Activated CD8-positive, alpha-beta memory T cell treated with anti-CD3 and anti-CD28 coated beads for 1 hour (primary cell): ENCODE measurements at regions not wholly inside any gene's neighbourhood (a gene's known extent, or its start where the extent isn't known, plus 50 kb on each side); places are given as distances from the start of the nearest gene placed in this dataset.

Source experiments
- DNase-seq, 2 donors: peaks; one replicate each; pipeline ENCODE4 v3.0.0-alpha.2; 2020; ENCODE audit warnings: low read depth in 1 of 2; ENCODE audit errors: extremely low read depth in 1 of 2

GRCh38 chr12:94059394-94060368 lies 88.7 kb upstream of the PLXNC1 start:
- no peak for DNase-seq

GRCh38 chr12:94062194-94062593 lies 86.2 kb upstream of the PLXNC1 start:
- no peak for DNase-seq

GRCh38 chr12:94062796-94063635 lies 85.4 kb upstream of the PLXNC1 start:
- DNase-seq: no peak

- no peak for DNase-seq
Observed at GRCh38 chr12:94070520-94070919, 77.9 kb upstream of the PLXNC1 start.

DNA sequence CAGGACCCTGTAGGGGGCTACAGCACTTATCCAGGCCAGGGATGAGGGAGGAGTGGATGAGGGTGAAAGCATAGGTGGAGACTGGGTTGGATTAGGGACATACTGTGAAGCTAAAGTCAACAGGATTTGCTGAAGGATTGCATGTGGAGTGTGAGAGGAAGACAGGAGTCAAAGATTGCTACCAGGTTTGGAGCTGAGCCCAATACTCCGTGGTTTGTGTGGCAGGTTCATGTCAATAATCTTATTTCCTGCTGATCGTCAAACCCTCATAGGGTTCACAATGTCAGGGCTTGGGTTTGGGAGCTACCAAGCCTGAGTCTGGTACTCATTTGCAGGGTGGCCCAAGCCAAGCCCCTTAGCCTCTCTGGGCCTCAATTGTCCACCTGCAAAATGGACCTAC lies 77.1 kb upstream of the PLXNC1 start:
- no peak for DNase-seq

- no peak for DNase-seq
Observed at GRCh38 chr12:94073441-94074051, 74.8 kb upstream of the PLXNC1 start.

- no peak for DNase-seq
Observed at GRCh38 chr12:94074216-94074979, 74.0 kb upstream of the PLXNC1 start.

- no peak for DNase-seq
Observed at GRCh38 chr12:94074980-94075629, 73.3 kb upstream of the PLXNC1 start.

GRCh38 chr12:94077209-94077608 lies 71.2 kb upstream of the PLXNC1 start:
- no peak for DNase-seq

DNA sequence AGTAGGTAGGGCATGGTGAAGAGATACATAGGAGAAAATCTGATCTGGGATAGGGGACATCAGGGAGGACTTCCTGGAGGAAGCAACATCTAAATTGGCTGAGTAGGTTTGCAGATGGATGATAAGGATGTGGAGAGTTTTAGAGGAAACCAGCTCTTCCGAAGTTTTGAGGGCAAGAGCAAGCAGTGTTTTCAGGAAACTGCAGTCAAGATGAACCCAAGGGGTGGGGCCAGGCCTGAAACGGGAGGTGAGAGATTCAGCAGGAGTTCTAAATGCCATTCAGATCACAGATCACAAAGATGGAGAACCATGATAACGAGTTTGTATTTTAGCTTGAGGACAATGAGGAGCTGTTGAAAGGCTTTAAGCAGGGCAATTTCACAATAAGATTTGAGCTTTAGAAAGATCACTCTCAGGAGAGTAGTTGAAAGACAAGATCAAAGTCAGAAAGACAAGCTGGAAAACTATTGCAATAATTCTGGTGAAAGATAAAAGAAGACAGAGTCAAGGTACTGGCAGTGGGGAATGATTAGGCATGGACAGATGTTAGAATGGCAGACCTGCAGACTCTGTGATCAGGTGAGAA lies 70.1 kb upstream of the PLXNC1 start:
- no peak for DNase-seq

DNA sequence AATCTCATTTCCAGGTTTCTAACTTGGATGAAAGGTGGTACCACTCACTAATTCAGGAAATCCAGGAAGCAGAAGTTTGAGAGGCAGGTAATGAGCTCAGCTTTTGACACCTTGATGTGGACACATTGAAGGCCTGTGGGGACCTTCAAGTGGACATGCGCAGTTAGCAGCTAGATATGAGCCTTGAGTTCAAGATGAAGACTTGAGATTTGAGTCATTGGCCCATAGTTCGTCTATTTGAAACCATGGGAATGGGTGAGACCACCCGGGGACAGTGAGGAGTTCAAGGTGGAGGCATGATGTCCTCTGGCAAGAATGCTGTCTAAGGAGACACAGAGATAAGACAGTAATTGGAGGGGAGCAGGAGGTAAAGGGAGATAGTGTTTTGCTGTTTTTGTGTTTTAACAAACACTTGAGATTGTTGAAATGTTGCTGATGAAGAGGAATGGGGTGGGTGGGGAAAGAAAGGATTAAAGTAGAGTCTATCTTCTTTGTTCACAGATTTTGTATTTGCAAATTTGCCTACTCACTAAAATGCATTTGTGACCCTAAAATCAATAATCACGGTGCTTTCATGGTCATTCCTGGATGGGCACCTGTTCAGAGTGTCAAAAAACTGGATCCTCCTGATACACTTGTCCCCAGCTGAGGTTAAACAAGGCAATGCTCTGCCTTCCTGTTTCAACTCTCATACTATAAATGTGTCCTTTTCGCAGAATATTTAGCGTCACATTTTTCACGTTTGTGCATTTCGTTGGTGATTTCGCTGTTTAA lies 69.5 kb upstream of the PLXNC1 start:
- DNase-seq: no peak

GRCh38 chr12:94079566-94080340 lies 68.6 kb upstream of the PLXNC1 start:
- no peak for DNase-seq

GRCh38 chr12:94080341-94081009 lies 67.9 kb upstream of the PLXNC1 start:
- no peak for DNase-seq

- DNase-seq: no peak
Observed at GRCh38 chr12:94082690-94083089, 65.7 kb upstream of the PLXNC1 start.

- no peak for DNase-seq
Observed at GRCh38 chr12:94089891-94090290, 58.5 kb upstream of the PLXNC1 start.

GRCh38 chr12:94091624-94092023 lies 56.8 kb upstream of the PLXNC1 start:
- no peak for DNase-seq

DNA sequence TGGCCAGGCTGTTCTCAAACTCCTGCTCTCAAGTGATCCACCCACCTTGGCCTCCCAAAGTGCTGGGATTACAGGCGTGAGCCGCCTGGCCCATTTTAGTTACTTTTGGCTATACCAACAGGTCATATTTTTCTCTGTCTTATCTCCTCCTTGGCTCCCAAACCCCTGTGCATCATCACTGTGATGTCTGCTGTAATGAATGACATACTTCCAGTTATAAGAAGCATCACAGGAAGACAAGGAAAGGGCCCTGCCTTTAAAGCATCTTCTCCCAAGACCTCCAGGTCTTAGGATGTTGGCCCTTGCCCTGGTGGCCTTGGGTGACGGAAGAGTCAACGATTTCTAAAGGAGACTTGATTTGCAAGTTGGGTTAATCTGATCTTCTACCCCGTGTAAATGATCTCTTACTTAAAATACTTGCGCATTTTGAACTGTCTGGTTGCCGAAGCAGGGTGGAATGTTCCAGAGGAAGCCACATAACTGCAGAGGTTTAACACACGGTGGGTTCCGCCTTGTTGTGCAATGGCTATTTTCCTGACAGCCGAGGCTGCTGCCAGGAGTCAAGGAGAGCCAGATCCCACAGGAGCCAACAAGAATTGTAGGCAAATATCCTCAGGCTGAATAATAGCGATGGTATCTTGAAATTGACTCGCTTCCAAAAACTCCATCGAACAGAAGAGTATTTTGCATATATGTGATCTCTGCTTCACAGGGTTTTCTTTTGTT lies 55.7 kb upstream of the PLXNC1 start:
- DNase-seq: no peak
